H9 (cell line): ENCODE measurements at regions not wholly inside any gene's neighbourhood (a gene's known extent, or its start where the extent isn't known, plus 50 kb on each side); places are given as distances from the start of the nearest gene placed in this dataset.

Experiments
- DNase-seq: peaks from one replicate; pipeline ENCODE4 v3.0.0-alpha.2; 2017
- H2AFZ ChIP-seq: one replicate; pipeline ENCODE4 v1.6.1; 2013; ENCODE audit warnings: mild to moderate bottlenecking, low read length, control low read depth, moderate library complexity
- H2AK5ac ChIP-seq: 2 replicates; pipeline ENCODE4 v1.6.1; 2013; ENCODE audit warnings: low read length, control low read depth, mixed read lengths; ENCODE audit not compliant: insufficient read length
- H2BK120ac ChIP-seq: one replicate; pipeline ENCODE4 v1.6.1; 2013; ENCODE audit warnings: low read depth, mild to moderate bottlenecking, low read length, control low read depth, inconsistent platforms; ENCODE audit not compliant: poor library complexity, severe bottlenecking
- H2BK12ac ChIP-seq: 2 replicates; pipeline ENCODE4 v1.6.1; 2013; ENCODE audit warnings: low read length, control low read depth, mixed read lengths, low read depth; ENCODE audit not compliant: insufficient read length
- H2BK15ac ChIP-seq: 2 replicates; pipeline ENCODE4 v1.6.1; 2013; ENCODE audit warnings: low read depth, low read length, control low read depth
- H2BK20ac ChIP-seq: one replicate; pipeline ENCODE4 v1.6.1; 2013; ENCODE audit warnings: low read depth, mild to moderate bottlenecking, low read length, control low read depth, inconsistent platforms; ENCODE audit not compliant: poor library complexity, severe bottlenecking
- H2BK5ac ChIP-seq: 2 replicates; pipeline ENCODE4 v1.6.1; 2013; ENCODE audit warnings: low read length, control low read depth, mixed read lengths; ENCODE audit not compliant: insufficient read length
- H3K14ac ChIP-seq: 2 replicates; pipeline ENCODE4 v1.6.1; 2013; ENCODE audit warnings: low read length, control low read depth; ENCODE audit not compliant: insufficient read depth
- H3K18ac ChIP-seq: 2 replicates; pipeline ENCODE4 v1.6.1; 2013; ENCODE audit warnings: low read depth, mild to moderate bottlenecking, mixed read lengths, low read length, control low read depth; ENCODE audit not compliant: insufficient read length
- H3K23ac ChIP-seq: 2 replicates; pipeline ENCODE4 v1.6.1; 2013; ENCODE audit warnings: low read length, control low read depth, mixed read lengths, low read depth; ENCODE audit not compliant: insufficient read length
- H3K23me2 ChIP-seq: 2 replicates; pipeline ENCODE4 v1.6.1; 2013; ENCODE audit warnings: low read depth, mild to moderate bottlenecking, mixed read lengths, low read length, control low read depth; ENCODE audit not compliant: insufficient read length, poor library complexity, severe bottlenecking
- H3K27ac ChIP-seq: 2 replicates; pipeline ENCODE4 v1.5.1; 2013; ENCODE audit warnings: low read length, control low read depth, mixed read lengths, low read depth; ENCODE audit not compliant: insufficient read length
- H3K27me3 ChIP-seq: 2 replicates; pipeline ENCODE4 v1.6.1; 2013; ENCODE audit warnings: low read length, control low read depth, inconsistent platforms; ENCODE audit not compliant: insufficient read depth
- H3K4ac ChIP-seq: 2 replicates; pipeline ENCODE4 v1.6.1; 2013; ENCODE audit warnings: low read depth, mild to moderate bottlenecking, control low read depth, inconsistent platforms, low read length, moderate library complexity
- H3K4me1 ChIP-seq: 2 replicates; pipeline ENCODE4 v1.6.1; 2013; ENCODE audit warnings: low read length, control low read depth, inconsistent platforms; ENCODE audit not compliant: insufficient read depth
- H3K4me2 ChIP-seq: 2 replicates; pipeline ENCODE4 v1.6.1; 2013; ENCODE audit warnings: low read length, control low read depth, mixed read lengths; ENCODE audit not compliant: insufficient read length, insufficient read depth
- H3K56ac ChIP-seq: 2 replicates; pipeline ENCODE4 v1.6.1; 2013; ENCODE audit warnings: low read depth, mild to moderate bottlenecking, mixed read lengths, low read length, control low read depth; ENCODE audit not compliant: insufficient read length
- H3K79me1 ChIP-seq: 2 replicates; pipeline ENCODE4 v1.6.1; 2013; ENCODE audit warnings: low read depth, mild to moderate bottlenecking, moderate library complexity, low read length, control low read depth, inconsistent platforms; ENCODE audit not compliant: insufficient read depth, poor library complexity, severe bottlenecking
- H3K79me2 ChIP-seq: 2 replicates; pipeline ENCODE4 v1.6.1; 2013; ENCODE audit warnings: low read length, control low read depth, inconsistent platforms; ENCODE audit not compliant: insufficient read depth
- H3K9ac ChIP-seq: 2 replicates; pipeline ENCODE4 v1.6.1; 2013; ENCODE audit warnings: low read length, control low read depth, mixed read lengths; ENCODE audit not compliant: insufficient read length; ENCODE audit errors: extremely low read depth
- H3K9me3 ChIP-seq: one replicate; pipeline ENCODE4 v1.6.1; 2013; ENCODE audit warnings: low read depth, low read length, inconsistent platforms; ENCODE audit not compliant: control insufficient read depth
- H3T11ph ChIP-seq: one replicate; pipeline ENCODE4 v1.6.1; 2013; ENCODE audit warnings: mild to moderate bottlenecking, low read length, control low read depth, inconsistent platforms
- H4K20me1 ChIP-seq: one replicate; pipeline ENCODE4 v1.6.1; 2013; ENCODE audit not compliant: control insufficient read depth, insufficient read length, insufficient read depth
- H4K5ac ChIP-seq: 2 replicates; pipeline ENCODE4 v1.6.1; 2013; ENCODE audit warnings: low read depth, mild to moderate bottlenecking, mixed read lengths, low read length, control low read depth; ENCODE audit not compliant: insufficient read length
- H4K8ac ChIP-seq: replicated peaks from 2 replicates; pipeline ENCODE4 v1.6.1; 2013; ENCODE audit warnings: low read length, control low read depth, mixed read lengths, low read depth; ENCODE audit not compliant: insufficient read length
- H4K91ac ChIP-seq: 2 replicates; pipeline ENCODE4 v1.6.1; 2013; ENCODE audit warnings: low read depth, mild to moderate bottlenecking, moderate library complexity, mixed read lengths, low read length, control low read depth; ENCODE audit not compliant: insufficient read length
- H3K27ac Mint-ChIP-seq, 3 experiments: 2 replicates in 2 of 3; 3 replicates in 1 of 3; pipeline ENCODE4 v1.8.0; 2020 to 2021; ENCODE audit warnings: mixed read lengths in 3 of 3, mild to moderate bottlenecking in 1 of 3, moderate library complexity in 1 of 3
- H3K27me3 Mint-ChIP-seq: 2 replicates; pipeline ENCODE4 v1.8.0; 2021; ENCODE audit warnings: low read depth, mild to moderate bottlenecking, moderate library complexity, mixed read lengths
- H3K36me3 Mint-ChIP-seq, 3 experiments: 2 replicates in 2 of 3; 3 replicates in 1 of 3; pipeline ENCODE4 v1.8.0; 2020 to 2021; ENCODE audit warnings: low read depth in 3 of 3, mixed read lengths in 3 of 3; ENCODE audit not compliant: insufficient read depth in 1 of 3
- H3K4me1 Mint-ChIP-seq, 2 experiments: 2 replicates each; pipeline ENCODE4 v1.8.0; 2020; ENCODE audit warnings: mixed read lengths in 2 of 2
- H3K4me3 Mint-ChIP-seq, 2 experiments: 2 replicates in 1 of 2; 3 replicates in 1 of 2; pipeline ENCODE4 v1.8.0; 2020 to 2021; ENCODE audit warnings: mild to moderate bottlenecking in 2 of 2, mixed read lengths in 2 of 2, moderate library complexity in 1 of 2
- H3K9me3 Mint-ChIP-seq, 2 experiments: 2 replicates in 1 of 2; 3 replicates in 1 of 2; pipeline ENCODE4 v1.8.0; 2020; ENCODE audit warnings: mild to moderate bottlenecking in 2 of 2, mixed read lengths in 2 of 2, moderate library complexity in 1 of 2
- CTCF ChIP-seq: fragments of 200-600 bp; sonication (generic); conservative IDR thresholded peaks from 3 replicates; pipeline ENCODE4 v1.8.0; 2021; ENCODE audit warnings: antibody characterized with exemption, mild to moderate bottlenecking
- WGBS: extraction: QIAGEN DNeasy Blood & Tissue Kit; methylation state at CpG from one replicate; pipeline ENCODE4 v1.1.7; 2013; ENCODE audit warnings: missing lambda C conversion rate, low lambda C conversion rate, mixed read lengths; ENCODE audit not compliant: insufficient read length; ENCODE audit errors: extremely low coverage; 5-methylcytosine and 5-hydroxymethylcytosine counted together

GRCh38 chr13:85725433-85725832 lies 73.8 kb downstream of the SLITRK6 start:
- no peak overlapping the region for H2BK12ac ChIP-seq
- H4K5ac ChIP-seq, result no peak overlapping the region
- H3K18ac ChIP-seq, result no peak overlapping the region
- no peak overlapping the region for H3K4me2 ChIP-seq
- WGBS, result no CpG with 5 or more reads among the region's 2 CpGs
- no peak overlapping the region for H2BK120ac ChIP-seq
- no peaks in the 10 kb centered on the region for H3K9me3 ChIP-seq
- H2AFZ ChIP-seq, result no peak overlapping the region
- H4K20me1 ChIP-seq, result no peaks in the 10 kb centered on the region
- no peak overlapping the region for H3K27ac ChIP-seq
- Mint-ChIP-seq H3K4me1 (no peaks in the 10 kb centered on the region), H3K27me3 (no peaks in the 10 kb centered on the region), H3K27ac (no peak overlapping the region), H3K9me3 (no peaks in the 10 kb centered on the region; a peak in 1 of 5 replicates), H3K36me3 (no peaks in the 10 kb centered on the region; a peak in 1 of 7 replicates), H3K4me3 (no peak overlapping the region)
- no peaks in the 10 kb centered on the region for H3K4me1 ChIP-seq
- H3K79me2 ChIP-seq, result no peaks in the 10 kb centered on the region
- H3K4ac ChIP-seq, result no peak overlapping the region
- H2BK20ac ChIP-seq, result no peak overlapping the region
- no peak overlapping the region for H3K9ac ChIP-seq
- no peak for TF ChIP-seq CTCF
- no peak overlapping the region for H3K14ac ChIP-seq
- H3K23me2 ChIP-seq, result no peaks in the 10 kb centered on the region
- H2BK5ac ChIP-seq, result no peak overlapping the region
- no peaks in the 10 kb centered on the region for H3K27me3 ChIP-seq
- H3K56ac ChIP-seq, result no peak overlapping the region
- no peak overlapping the region for H3K23ac ChIP-seq
- no peak for DNase-seq
- H3K79me1 ChIP-seq, result no peaks in the 10 kb centered on the region
- H2BK15ac ChIP-seq, result no peak overlapping the region
- no peak overlapping the region for H4K8ac ChIP-seq
- no peak overlapping the region for H3T11ph ChIP-seq
- no peak overlapping the region for H4K91ac ChIP-seq
- no peak overlapping the region for H2AK5ac ChIP-seq
